Adrenal gland (tissue), 5 donors: ENCODE measurements at regions not wholly inside any gene's neighbourhood (a gene's known extent, or its start where the extent isn't known, plus 50 kb on each side); places are given as distances from the start of the nearest gene placed in this dataset.
"Not testable (repeated sequence)": the region's sequence is repeated elsewhere in the genome, so short reads cannot be mapped to it uniquely, and the experiment has no call there.

ENCODE experiments used
- CTCF ChIP-seq, 6 experiments: fragments of 450-650 bp in 4 of 6; fragments of 200-600 bp in 2 of 6; sonication (generic) in 1 of 6; IDR thresholded peaks; 1 replicate in 5 of 6; 2 replicates in 1 of 6; pipeline versions ENCODE4 v1.5.1 to v1.8.0; 2016 to 2021; ENCODE audit warnings: antibody characterized with exemption in 6 of 6, mild to moderate bottlenecking in 2 of 6, moderate library complexity in 1 of 6
- POLR2A ChIP-seq, 2 donors: fragments of 450-650 bp; IDR thresholded peaks; one replicate each; pipeline ENCODE4 v1.6.1; 2017; ENCODE audit warnings: antibody characterized with exemption in 2 of 2, mild to moderate bottlenecking in 2 of 2, moderate library complexity in 1 of 2
- donor health status: DM: no; HTN: no; CAD: no.

GRCh38 chr13:20304061-20304460, 71.9 kb upstream of the GJB6 start:
- not testable (repeated sequence) for TF ChIP-seq CTCF, POLR2A (IDR thresholded peaks at IDR 0.05)
